ENCODE measurements at regions not wholly inside any gene's neighbourhood (a gene's known extent, or its start where the extent isn't known, plus 50 kb on each side); places are given as distances from the start of the nearest gene placed in this dataset.
"Not testable (repeated sequence)": the region's sequence is repeated elsewhere in the genome, so short reads cannot be mapped to it uniquely, and the experiment has no call there.

- WGBS, 2 experiments (ENCODE audit: extremely low coverage in 2 of 2, insufficient read length in 1 of 2) = 91% methylated on average over 20 of the region's 38 CpGs; no CpG with 5 or more reads in 1 of the 2 experiments
- H2BK20ac ChIP-seq (ENCODE audit: low read depth, low read length); dilution Hi-C loops (cut with HindIII; ENCODE audit: low sequenced_read_pairs, unreplicated experiment); H4K5ac ChIP-seq (ENCODE audit: low read depth, low read length); H2AFZ ChIP-seq (replicated peaks; ENCODE audit: low read length, poor library complexity); H3K27me3 ChIP-seq (ENCODE audit: control insufficient read depth, insufficient read depth, low read length); H3K18ac ChIP-seq (ENCODE audit: low read depth, low read length); H3K9ac ChIP-seq (ENCODE audit: low read depth, low read length); H3K9me1 ChIP-seq (ENCODE audit: insufficient read depth, low read length); H3K36me3 ChIP-seq (ENCODE audit: control insufficient read depth, insufficient read depth, low read length); H2AK5ac ChIP-seq (ENCODE audit: low read depth, low read length); H2BK15ac ChIP-seq (ENCODE audit: low read depth, low read length); H4K20me1 ChIP-seq (ENCODE audit: insufficient read depth, low read length); H3K27ac ChIP-seq (ENCODE audit: insufficient read depth, low read length); CTCF ChIA-PET; H3K9me3 ChIP-seq (ENCODE audit: control insufficient read depth, insufficient read depth, low read length); H3K79me1 ChIP-seq (ENCODE audit: low read depth in 1 of 2, low read length in 2 of 2); H3K4ac ChIP-seq (ENCODE audit: low read depth, low read length); H4K91ac ChIP-seq (ENCODE audit: insufficient read depth, low read depth, low read length); DNase-seq; H4K8ac ChIP-seq (ENCODE audit: low read depth in 2 of 2, low read length in 2 of 2); in situ Hi-C loops (cut with MboI; ENCODE audit: low sequenced_read_pairs); H3K4me1 ChIP-seq (ENCODE audit: control insufficient read depth, insufficient read depth, low read length); POLR2A ChIA-PET (ENCODE audit: unreplicated experiment); H2BK5ac ChIP-seq (ENCODE audit: low read depth, low read length, poor library complexity, severe bottlenecking); H2AK9ac ChIP-seq (replicated peaks; ENCODE audit: low read depth, low read length, poor library complexity); H3K56ac ChIP-seq (ENCODE audit: extremely low read depth, insufficient read depth, low read length); H3K4me3 ChIP-seq (ENCODE audit: insufficient read depth, low read depth, low read length); H3K4me2 ChIP-seq (ENCODE audit: low read depth, low read length); H2BK120ac ChIP-seq (ENCODE audit: low read depth, low read length); H3K23ac ChIP-seq (ENCODE audit: low read depth, low read length); intact Hi-C loops (cut with micrococcal nuclease); ATAC-seq (ENCODE audit: low read depth); BruUV-seq (replicated peaks); H3K14ac ChIP-seq (replicated peaks; ENCODE audit: low read depth, low read length): not testable (repeated sequence)
Observed at GRCh38 chr6:9024246-9024645, 588.9 kb upstream of the SLC35B3 start.
